ENCODE measurements at regions not wholly inside any gene's neighbourhood (a gene's known extent, or its start where the extent isn't known, plus 50 kb on each side); places are given as distances from the start of the nearest gene placed in this dataset.

DNA sequence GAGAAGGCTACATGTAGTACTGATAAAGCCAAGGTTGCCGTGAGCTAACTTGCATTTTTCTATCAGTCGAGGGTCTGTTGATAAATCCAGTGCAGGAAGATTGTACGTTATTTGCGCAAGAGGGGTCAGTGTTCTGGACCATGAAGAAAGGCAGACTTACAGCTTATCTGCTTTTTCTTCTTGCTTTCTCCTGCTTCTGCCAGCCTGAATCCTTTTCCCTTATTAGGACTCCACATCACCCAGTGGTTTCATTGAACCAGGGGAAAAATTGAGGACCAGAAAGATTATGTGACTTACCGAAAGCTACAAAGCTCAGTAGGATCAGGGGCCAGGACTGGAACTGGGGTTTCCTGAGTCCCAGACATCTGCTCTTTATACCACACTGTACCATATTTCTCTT lies 534.6 kb upstream of the BRINP1 start:
- ATAC-seq: no peak
- Histone ChIP-seq H3K4me3 (no peak overlapping the region), H3K9me3 (no peaks in the 10 kb centered on the region), H3K27ac (no peak overlapping the region), H3K4me1 (no peaks in the 10 kb centered on the region), H3K27me3 (no peaks in the 10 kb centered on the region), H3K36me3 (no peaks in the 10 kb centered on the region)
- no peak for TF ChIP-seq POLR2A (IDR thresholded peaks at IDR 0.05)
- TF ChIP-seq, protein P1, sequence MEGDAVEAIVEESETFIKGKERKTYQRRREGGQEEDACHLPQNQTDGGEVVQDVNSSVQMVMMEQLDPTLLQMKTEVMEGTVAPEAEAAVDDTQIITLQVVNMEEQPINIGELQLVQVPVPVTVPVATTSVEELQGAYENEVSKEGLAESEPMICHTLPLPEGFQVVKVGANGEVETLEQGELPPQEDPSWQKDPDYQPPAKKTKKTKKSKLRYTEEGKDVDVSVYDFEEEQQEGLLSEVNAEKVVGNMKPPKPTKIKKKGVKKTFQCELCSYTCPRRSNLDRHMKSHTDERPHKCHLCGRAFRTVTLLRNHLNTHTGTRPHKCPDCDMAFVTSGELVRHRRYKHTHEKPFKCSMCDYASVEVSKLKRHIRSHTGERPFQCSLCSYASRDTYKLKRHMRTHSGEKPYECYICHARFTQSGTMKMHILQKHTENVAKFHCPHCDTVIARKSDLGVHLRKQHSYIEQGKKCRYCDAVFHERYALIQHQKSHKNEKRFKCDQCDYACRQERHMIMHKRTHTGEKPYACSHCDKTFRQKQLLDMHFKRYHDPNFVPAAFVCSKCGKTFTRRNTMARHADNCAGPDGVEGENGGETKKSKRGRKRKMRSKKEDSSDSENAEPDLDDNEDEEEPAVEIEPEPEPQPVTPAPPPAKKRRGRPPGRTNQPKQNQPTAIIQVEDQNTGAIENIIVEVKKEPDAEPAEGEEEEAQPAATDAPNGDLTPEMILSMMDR (IDR thresholded peaks at IDR 0.05): no peak
- intact Hi-C loops (cut with DNase I): no loop called here
- DNase-seq: no peak
- 61% methylated on average over 5 of the region's 5 CpGs for WGBS (ENCODE audit: insufficient coverage, low coverage, low lambda C conversion rate, missing lambda C conversion rate)

DNA sequence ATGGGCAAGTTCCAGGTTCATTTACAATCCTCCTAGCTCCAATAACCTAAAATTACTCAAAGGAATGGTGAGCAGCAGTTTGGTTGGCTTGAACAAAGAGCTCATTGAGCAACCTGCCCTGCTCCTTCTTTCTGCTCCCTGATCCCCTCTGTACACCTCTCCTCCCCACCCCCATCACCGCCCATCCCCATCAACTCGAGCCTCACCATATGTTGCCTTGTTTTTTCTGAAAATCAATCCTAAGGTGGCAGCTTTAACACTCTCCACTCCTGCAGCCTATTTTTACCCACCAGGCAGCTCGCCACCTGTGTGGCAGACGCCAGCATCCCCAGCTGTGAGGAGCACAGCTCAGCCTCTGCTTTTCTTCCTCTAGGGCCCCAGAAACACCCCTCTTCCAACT lies 533.4 kb upstream of the BRINP1 start:
- no peaks in the 10 kb centered on the region for H3K36me3 ChIP-seq
- H3K4me1 ChIP-seq: no peaks in the 10 kb centered on the region
- no peak overlapping the region for H3K27ac ChIP-seq
- H3K27me3 ChIP-seq: no peaks in the 10 kb centered on the region
- intact Hi-C loops (cut with DNase I): no loop called here
- no peak for TF ChIP-seq POLR2A (IDR thresholded peaks at IDR 0.05)
- TF ChIP-seq, protein P1 (IDR thresholded peaks at IDR 0.05): no peak
- DNase-seq (no peak), ATAC-seq (no peak)
- 30% methylated on average over 4 of the region's 4 CpGs for WGBS (ENCODE audit: insufficient coverage, low coverage, low lambda C conversion rate, missing lambda C conversion rate)
- H3K9me3 ChIP-seq: no peaks in the 10 kb centered on the region
- no peak overlapping the region for H3K4me3 ChIP-seq

DNA sequence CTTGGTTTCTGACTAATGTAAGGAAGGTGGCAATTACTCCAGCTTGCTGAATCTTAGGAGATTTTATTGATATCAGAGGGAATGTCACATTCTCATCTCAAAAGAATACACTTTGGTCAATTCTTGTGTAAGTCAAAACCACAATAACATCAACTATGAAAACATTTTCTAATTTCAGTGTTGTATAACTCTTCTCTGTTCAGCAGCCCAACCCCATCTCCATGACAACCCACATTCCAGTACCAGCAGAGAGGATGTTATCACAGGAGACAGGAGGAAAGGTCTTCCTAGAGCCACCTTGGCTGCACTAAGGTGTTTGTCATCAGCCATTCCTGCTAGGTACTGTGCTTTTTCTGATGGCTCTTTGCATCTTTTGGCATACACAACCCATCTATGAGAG lies 529.1 kb upstream of the BRINP1 start:
- TF ChIP-seq POLR2A (IDR thresholded peaks at IDR 0.05): no peak
- TF ChIP-seq, protein P1 (IDR thresholded peaks at IDR 0.05): no peak

DNA sequence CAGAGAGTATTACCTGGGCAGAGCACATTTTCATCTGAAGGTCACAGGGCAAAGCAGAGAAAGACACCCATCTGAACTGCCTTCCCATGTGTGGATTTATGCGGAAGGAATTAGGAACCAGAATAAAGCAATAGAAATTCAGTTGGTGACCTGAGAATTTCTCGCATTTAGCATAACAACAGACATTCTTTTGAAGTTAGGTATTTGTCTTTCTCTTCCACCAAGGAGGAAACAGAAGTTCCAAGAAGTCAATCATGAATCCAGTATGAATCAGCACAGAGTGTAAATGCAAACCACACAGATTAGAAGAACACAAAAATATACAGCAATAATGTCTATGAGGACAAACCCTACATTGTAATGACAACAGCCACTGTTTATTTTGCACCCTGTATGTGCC lies 515.2 kb upstream of the BRINP1 start:
- Histone ChIP-seq H3K36me3 (no peaks in the 10 kb centered on the region), H3K4me3 (no peak overlapping the region), H3K27me3 (no peaks in the 10 kb centered on the region), H3K27ac (no peak overlapping the region), H3K9me3 (no peaks in the 10 kb centered on the region), H3K4me1 (no peaks in the 10 kb centered on the region)
- intact Hi-C loops (cut with DNase I): no loop called here
- WGBS (ENCODE audit: insufficient coverage, low coverage, low lambda C conversion rate, missing lambda C conversion rate): 48% methylated on average over 2 of the region's 2 CpGs
- DNase-seq (no peak), ATAC-seq (no peak)
- TF ChIP-seq, protein P1 (IDR thresholded peaks at IDR 0.05): no peak
- TF ChIP-seq POLR2A (IDR thresholded peaks at IDR 0.05): no peak

More for the DNA sequence above, 529.1 kb upstream of the BRINP1 start:
- no peak overlapping the region for H3K27ac ChIP-seq
- no peaks in the 10 kb centered on the region for H3K9me3 ChIP-seq
- ATAC-seq (no peak), DNase-seq (no peak)
- H3K4me1 ChIP-seq: no peaks in the 10 kb centered on the region
- no peaks in the 10 kb centered on the region for H3K36me3 ChIP-seq
- H3K4me3 ChIP-seq: no peak overlapping the region
- intact Hi-C loops (cut with DNase I): no loop called here
- no peaks in the 10 kb centered on the region for H3K27me3 ChIP-seq

DNA sequence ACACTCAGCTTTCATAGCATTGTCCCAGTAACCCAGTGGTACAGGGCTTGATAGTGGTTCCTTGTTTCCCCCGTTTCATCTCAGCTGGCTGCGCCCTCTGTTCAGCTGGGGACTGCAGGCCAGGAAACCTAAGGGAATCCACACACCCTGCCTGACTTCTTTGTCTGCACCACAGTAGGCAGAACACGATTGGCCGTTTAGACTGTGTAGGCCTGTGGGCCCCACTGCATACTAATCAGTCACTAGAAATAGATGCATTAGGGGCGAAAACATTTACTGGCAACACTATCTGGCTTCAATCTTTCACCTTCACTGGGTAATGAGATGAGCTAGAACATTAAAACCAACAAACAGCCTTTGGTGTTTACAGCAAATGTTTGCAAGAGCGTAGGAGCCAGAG lies 512.7 kb upstream of the BRINP1 start:
- 51% methylated on average over 6 of the region's 6 CpGs for WGBS (ENCODE audit: insufficient coverage, low coverage, low lambda C conversion rate, missing lambda C conversion rate)
- H3K36me3 ChIP-seq: no peaks in the 10 kb centered on the region
- no peaks in the 10 kb centered on the region for H3K27me3 ChIP-seq
- DNase-seq: no peak
- no peak overlapping the region for H3K4me3 ChIP-seq
- no peak overlapping the region for H3K27ac ChIP-seq
- H3K4me1 ChIP-seq: no peaks in the 10 kb centered on the region
- no peak for ATAC-seq
- intact Hi-C loops (cut with DNase I): no loop called here
- H3K9me3 ChIP-seq: no peaks in the 10 kb centered on the region
- TF ChIP-seq POLR2A (IDR thresholded peaks at IDR 0.05): no peak
- TF ChIP-seq, protein P1 (IDR thresholded peaks at IDR 0.05): no peak
